Prostate gland (tissue), 2 donors: ENCODE measurements at regions not wholly inside any gene's neighbourhood (a gene's known extent, or its start where the extent isn't known, plus 50 kb on each side); places are given as distances from the start of the nearest gene placed in this dataset.

Experiments
- DNase-seq: peaks from one replicate; pipeline ENCODE4 v3.0.0-alpha.2; 2019; ENCODE audit warnings: low spot score
- H3K27ac ChIP-seq, 2 donors: fragments of 200-600 bp; sonication (generic); 2 replicates each; pipeline ENCODE4 v1.5.1; 2017 to 2019
- H3K27me3 ChIP-seq: fragments of 200-600 bp; sonication (generic); replicated peaks from 2 replicates; pipeline ENCODE4 v1.5.1; 2019; ENCODE audit not compliant: insufficient read depth
- H3K36me3 ChIP-seq, 2 donors: fragments of 200-600 bp; sonication (generic); 1 replicate in 1 of 2; 2 replicates in 1 of 2; pipeline versions ENCODE4 v1.5.1 to v1.8.1; 2017 to 2019
- H3K4me1 ChIP-seq: fragments of 200-600 bp; sonication (generic); replicated peaks from 2 replicates; pipeline ENCODE4 v1.5.1; 2019
- H3K4me3 ChIP-seq, 2 donors: fragments of 200-600 bp; sonication (generic); 2 replicates each; pipeline ENCODE4 v1.5.1; 2017 to 2019
- H3K9me3 ChIP-seq: fragments of 200-600 bp; sonication (generic); 2 replicates; pipeline ENCODE4 v1.5.1; 2017
- POLR2A ChIP-seq: fragments of 450-650 bp; IDR thresholded peaks from one replicate; pipeline ENCODE4 v1.6.1; 2016; ENCODE audit warnings: antibody characterized with exemption, mild to moderate bottlenecking
- POLR2AphosphoS5 ChIP-seq: sonication (generic); formaldehyde crosslinking; IDR thresholded peaks from one replicate; pipeline ENCODE4 v1.6.1; 2017; ENCODE audit warnings: antibody characterized with exemption
- WGBS: methylation state at CpG from one replicate; pipeline ENCODE4 v1.1.5; 2018; 5-methylcytosine and 5-hydroxymethylcytosine counted together
- intact Hi-C: fragments of 100-400 bp; cut with DNase I; formaldehyde crosslinking; loops from one replicate; pipeline ENCODE4 v1.14.2; 2022
- TF ChIP-seq, protein P1 (sequence below), 4 experiments: fragments of 200-600 bp in 2 of 4; fragments of 450-650 bp in 2 of 4; sonication (generic) in 2 of 4; IDR thresholded peaks; 1 replicate in 3 of 4; 2 replicates in 1 of 4; pipeline ENCODE4 v1.5.1; 2016 to 2019; ENCODE audit warnings: antibody characterized with exemption in 4 of 4, mild to moderate bottlenecking in 2 of 4, moderate library complexity in 2 of 4

DNA sequence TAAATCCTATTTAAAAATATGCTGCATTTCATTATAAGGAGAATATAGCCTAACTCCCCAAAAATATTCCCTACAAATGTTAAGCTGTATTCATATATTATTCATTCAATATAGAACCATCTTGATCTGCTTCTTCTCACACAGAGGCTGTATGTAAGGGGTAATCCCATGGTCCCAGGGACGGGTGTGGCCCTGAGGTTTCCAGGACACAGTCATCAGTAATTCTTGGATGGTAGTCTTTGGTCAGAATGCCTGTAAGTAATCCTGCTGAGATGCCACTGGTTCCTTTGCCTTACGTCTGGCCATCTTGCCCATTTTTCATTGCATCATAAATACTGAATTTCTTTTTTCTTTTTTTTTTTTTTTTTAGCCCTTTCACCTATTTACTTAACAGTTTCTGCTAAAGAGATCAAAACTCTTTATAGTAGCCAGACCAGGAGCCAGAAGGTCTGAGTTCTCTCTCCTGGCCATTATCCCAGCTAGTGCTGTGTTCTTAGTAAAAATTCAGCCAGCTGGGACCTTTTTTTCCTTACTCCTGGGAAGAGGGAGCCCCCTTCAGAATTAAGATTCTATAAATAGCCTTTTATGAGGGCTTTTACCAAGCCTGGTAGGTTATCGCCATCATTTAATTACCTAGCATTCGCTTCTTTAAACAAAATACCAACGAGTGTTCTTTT is 134.9 kb downstream of the SOX11 start:
- 30% methylated on average over 5 of the region's 5 CpGs for WGBS
- H3K27ac ChIP-seq, result no peak overlapping the region
- no peak overlapping the region for H3K4me3 ChIP-seq
- TF ChIP-seq, protein P1, sequence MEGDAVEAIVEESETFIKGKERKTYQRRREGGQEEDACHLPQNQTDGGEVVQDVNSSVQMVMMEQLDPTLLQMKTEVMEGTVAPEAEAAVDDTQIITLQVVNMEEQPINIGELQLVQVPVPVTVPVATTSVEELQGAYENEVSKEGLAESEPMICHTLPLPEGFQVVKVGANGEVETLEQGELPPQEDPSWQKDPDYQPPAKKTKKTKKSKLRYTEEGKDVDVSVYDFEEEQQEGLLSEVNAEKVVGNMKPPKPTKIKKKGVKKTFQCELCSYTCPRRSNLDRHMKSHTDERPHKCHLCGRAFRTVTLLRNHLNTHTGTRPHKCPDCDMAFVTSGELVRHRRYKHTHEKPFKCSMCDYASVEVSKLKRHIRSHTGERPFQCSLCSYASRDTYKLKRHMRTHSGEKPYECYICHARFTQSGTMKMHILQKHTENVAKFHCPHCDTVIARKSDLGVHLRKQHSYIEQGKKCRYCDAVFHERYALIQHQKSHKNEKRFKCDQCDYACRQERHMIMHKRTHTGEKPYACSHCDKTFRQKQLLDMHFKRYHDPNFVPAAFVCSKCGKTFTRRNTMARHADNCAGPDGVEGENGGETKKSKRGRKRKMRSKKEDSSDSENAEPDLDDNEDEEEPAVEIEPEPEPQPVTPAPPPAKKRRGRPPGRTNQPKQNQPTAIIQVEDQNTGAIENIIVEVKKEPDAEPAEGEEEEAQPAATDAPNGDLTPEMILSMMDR (IDR thresholded peaks at IDR 0.05), result no peak
- TF ChIP-seq POLR2AphosphoS5, result no peak
- TF ChIP-seq POLR2A, result no peak
- no peaks in the 10 kb centered on the region for H3K27me3 ChIP-seq
- intact Hi-C loops, result no loop called here
- H3K4me1 ChIP-seq, result no peaks in the 10 kb centered on the region
- H3K9me3 ChIP-seq, result no peaks in the 10 kb centered on the region
- DNase-seq, result no peak
- H3K36me3 ChIP-seq, result no peaks in the 10 kb centered on the region

DNA sequence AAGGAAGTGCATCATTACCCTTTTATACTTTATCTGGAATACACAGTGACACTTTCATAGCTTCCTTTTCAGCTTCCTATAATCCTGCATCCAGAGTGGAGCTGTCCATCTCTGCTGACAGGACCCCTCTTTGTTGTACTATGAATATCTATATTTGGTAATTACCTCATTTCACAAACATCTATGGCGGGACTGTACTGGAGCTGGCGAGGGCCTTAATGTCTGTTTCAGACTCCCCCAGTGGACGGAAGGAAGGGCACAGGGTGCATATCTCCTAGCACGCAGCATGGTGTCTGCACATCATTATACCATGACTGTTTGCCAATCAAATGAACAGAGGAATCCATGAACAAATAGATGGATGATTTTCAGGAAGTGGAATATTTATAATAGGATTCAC is 142.3 kb downstream of the SOX11 start:
- WGBS, result 65% methylated on average over 4 of the region's 4 CpGs
- Histone ChIP-seq H3K9me3 (no peaks in the 10 kb centered on the region), H3K36me3 (no peaks in the 10 kb centered on the region), H3K27ac (no peak overlapping the region), H3K4me3 (no peak overlapping the region), H3K4me1 (no peaks in the 10 kb centered on the region), H3K27me3 (no peaks in the 10 kb centered on the region)
- no peak for DNase-seq
- intact Hi-C loops, result no loop called here
- TF ChIP-seq POLR2AphosphoS5 (no peak), POLR2A (no peak)
- TF ChIP-seq, protein P1 (IDR thresholded peaks at IDR 0.05), result no peak

DNA sequence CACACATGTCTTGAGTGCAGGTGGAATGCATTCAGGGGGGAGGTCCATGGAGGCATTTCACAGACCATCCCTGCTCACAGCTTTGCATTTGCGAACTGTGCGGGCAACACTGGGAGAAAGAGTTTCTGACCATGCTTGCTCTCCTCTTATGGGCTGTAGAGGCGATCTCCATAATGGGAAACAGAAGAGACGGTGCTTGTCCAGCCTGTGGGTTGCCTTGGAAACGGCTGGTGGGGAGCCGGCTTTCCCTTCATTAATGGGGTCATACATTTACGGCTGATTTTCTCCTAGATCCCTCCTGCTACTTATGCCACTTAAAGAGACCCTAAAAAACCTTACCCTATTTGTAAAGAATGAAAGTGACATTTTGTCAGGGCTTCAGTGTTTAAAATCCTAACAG is 147.4 kb downstream of the SOX11 start:
- intact Hi-C loops, result no loop called here
- 39% methylated on average over 7 of the region's 7 CpGs for WGBS

DNA sequence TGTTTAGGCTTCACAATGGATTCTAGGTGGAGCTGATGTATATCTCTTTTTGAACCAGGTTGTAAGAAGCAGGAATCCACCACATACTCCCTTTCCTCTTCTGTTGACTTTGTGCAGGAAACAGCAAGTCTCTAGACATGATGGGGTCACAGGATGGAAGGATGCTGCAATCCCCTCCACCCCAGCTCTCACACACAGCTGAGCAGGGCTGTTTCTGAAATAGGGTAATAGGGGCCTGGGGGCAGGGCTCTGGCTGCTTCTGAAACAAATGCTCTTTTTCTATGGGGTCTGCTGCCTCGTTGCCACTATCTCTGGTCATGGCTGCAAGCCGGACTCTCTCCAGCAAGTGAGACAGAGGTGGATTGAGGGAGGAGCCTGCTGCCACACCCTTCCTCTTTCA is 148.9 kb downstream of the SOX11 start:
- Histone ChIP-seq H3K27me3 (no peaks in the 10 kb centered on the region), H3K36me3 (no peaks in the 10 kb centered on the region), H3K9me3 (no peaks in the 10 kb centered on the region), H3K27ac (no peak overlapping the region), H3K4me1 (no peaks in the 10 kb centered on the region), H3K4me3 (no peak overlapping the region)
- intact Hi-C loops, result no loop called here
- no peak for TF ChIP-seq POLR2AphosphoS5
- TF ChIP-seq, protein P1 (IDR thresholded peaks at IDR 0.05), result no peak
- TF ChIP-seq POLR2A, result no peak
- WGBS, result 59% methylated on average over 2 of the region's 2 CpGs
- no peak for DNase-seq

More for the DNA sequence above, 147.4 kb downstream of the SOX11 start:
- no peak for TF ChIP-seq POLR2AphosphoS5
- no peak for TF ChIP-seq POLR2A
- TF ChIP-seq, protein P1 (IDR thresholded peaks at IDR 0.05), result no peak
- Histone ChIP-seq H3K27me3 (no peaks in the 10 kb centered on the region), H3K27ac (no peak overlapping the region), H3K4me3 (no peak overlapping the region), H3K36me3 (no peaks in the 10 kb centered on the region), H3K4me1 (no peaks in the 10 kb centered on the region), H3K9me3 (no peaks in the 10 kb centered on the region)
- DNase-seq, result no peak

DNA sequence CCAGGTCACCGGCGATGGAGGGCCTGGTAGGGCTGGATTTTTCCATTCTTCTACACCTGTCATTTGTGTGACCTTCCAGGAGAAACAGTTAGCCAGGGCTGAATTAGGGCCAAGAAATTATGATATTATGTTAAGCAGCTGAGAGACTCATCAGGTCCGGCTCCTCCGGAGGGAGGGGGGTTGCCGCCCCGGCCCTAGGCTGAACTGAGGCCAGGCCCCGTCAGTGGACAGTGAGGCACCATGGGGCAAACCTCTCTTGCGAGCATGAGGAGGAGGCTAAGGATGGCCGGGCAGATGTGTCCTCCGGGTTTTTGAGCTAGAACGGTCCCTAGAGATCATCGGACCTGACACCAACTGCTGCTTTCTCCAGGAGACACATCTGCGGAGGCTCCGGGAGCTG is 150.1 kb downstream of the SOX11 start:
- DNase-seq, result no peak
- TF ChIP-seq, protein P1 (IDR thresholded peaks at IDR 0.05), result no peak
- no peak for TF ChIP-seq POLR2A
- TF ChIP-seq POLR2AphosphoS5, result no peak
- Histone ChIP-seq H3K36me3 (no peaks in the 10 kb centered on the region), H3K4me3 (no peak overlapping the region), H3K27me3 (no peaks in the 10 kb centered on the region), H3K9me3 (no peaks in the 10 kb centered on the region), H3K4me1 (no peaks in the 10 kb centered on the region), H3K27ac (no peak overlapping the region)
- intact Hi-C loops, result no loop called here
- 89% methylated on average over 14 of the region's 14 CpGs for WGBS
